Panc1 (cell line): ENCODE measurements at regions not wholly inside any gene's neighbourhood (a gene's known extent, or its start where the extent isn't known, plus 50 kb on each side); places are given as distances from the start of the nearest gene placed in this dataset.

Experiments
- ATAC-seq: fragments of 200-7000 bp; cut with Tn5 transposase; 2 replicates; pipeline ENCODE4 v1.9.1; 2020; ENCODE audit warnings: mild to moderate bottlenecking, moderate library complexity
- BruUV-seq: library from RNA; stranded (reverse); fragments of 400-500 nt; replicated peaks from 2 replicates; lab custom pipeline; 2021; lab: Mats Ljungman, UMichigan
- CTCF ChIA-PET: fragments of 300-600 bp; sonication (Branson Sonifier 250); formaldehyde crosslinking; loops from one replicate; lab custom pipeline; 2022; ENCODE audit warnings: antibody characterized with exemption; lab: Charles Lee
- POLR2A ChIA-PET: fragments of 300-600 bp; sonication (Branson Sonifier 250); formaldehyde crosslinking; loops from one replicate; lab custom pipeline; 2022; ENCODE audit warnings: antibody characterized with exemption; lab: Charles Lee
- DNase-seq: peaks from one replicate; pipeline ENCODE4 v3.0.0-alpha.2; 2010; ENCODE audit warnings: low read depth, low spot score
- H3K27ac ChIP-seq: 2 replicates; pipeline ENCODE4 v1.5.1; 2011; ENCODE audit warnings: mild to moderate bottlenecking, low read length, inconsistent platforms
- H3K27me3 ChIP-seq: fragments of 200-500 bp; sonication (Bioruptor generic); 2 replicates; pipeline ENCODE4 v1.6.0; 2014; ENCODE audit warnings: low read length, inconsistent platforms; ENCODE audit not compliant: control insufficient read depth, insufficient read depth
- H3K36me3 ChIP-seq: fragments of 200-500 bp; sonication (Bioruptor generic); 2 replicates; pipeline ENCODE4 v1.5.1; 2014; ENCODE audit warnings: inconsistent platforms, mild to moderate bottlenecking, low read length, moderate library complexity; ENCODE audit not compliant: control insufficient read depth, insufficient read depth
- H3K4me1 ChIP-seq: 2 replicates; pipeline ENCODE4 v1.5.1; 2011; ENCODE audit warnings: inconsistent platforms, mild to moderate bottlenecking, low read length, moderate library complexity; ENCODE audit not compliant: control insufficient read depth, insufficient read depth
- H3K4me3 ChIP-seq, 2 experiments: 2 replicates each; pipeline ENCODE4 v1.5.1; 2011 to 2012; ENCODE audit warnings: low read depth in 2 of 2, low read length in 2 of 2, mild to moderate bottlenecking in 2 of 2, inconsistent platforms in 1 of 2, moderate library complexity in 1 of 2
- H3K9me3 ChIP-seq: fragments of 200-500 bp; sonication (Bioruptor generic); 2 replicates; pipeline ENCODE4 v1.5.1; 2014; ENCODE audit warnings: low read depth, mild to moderate bottlenecking, inconsistent platforms, low read length, moderate library complexity; ENCODE audit not compliant: control insufficient read depth, insufficient read depth
- CTCF ChIP-seq: fragments of 450-650 bp; IDR thresholded peaks from 2 replicates; pipeline ENCODE4 v1.5.1; 2017; ENCODE audit warnings: mild to moderate bottlenecking
- POLR2AphosphoS5 ChIP-seq: IDR thresholded peaks from 2 replicates; pipeline ENCODE4 v1.6.1; 2012; ENCODE audit warnings: mild to moderate bottlenecking, low read depth, low read length, moderate library complexity
- REST ChIP-seq, 2 experiments: IDR thresholded peaks; 2 replicates each; pipeline ENCODE4 v1.6.1; 2011 to 2012; ENCODE audit warnings: low read depth in 2 of 2, control low read depth in 1 of 2, low read length in 1 of 2, mild to moderate bottlenecking in 1 of 2, moderate library complexity in 1 of 2; ENCODE audit not compliant: insufficient read depth in 1 of 2
- SIN3A ChIP-seq: IDR thresholded peaks from 2 replicates; pipeline ENCODE4 v1.6.1; 2012; ENCODE audit warnings: low read depth, mild to moderate bottlenecking, low read length, moderate library complexity, borderline replicate concordance; ENCODE audit not compliant: insufficient read depth
- TCF7L2 ChIP-seq: IDR thresholded peaks from 2 replicates; pipeline ENCODE4 v1.6.1; 2011; ENCODE audit warnings: mild to moderate bottlenecking, low read depth, low read length, inconsistent platforms
- in situ Hi-C: cut with HindIII; loops from 2 replicates; pipeline ENCODE4 v1.10.0; 2016; ENCODE audit warnings: low sequenced_read_pairs, low pct_unique_long_range_greater_than_20kb
- intact Hi-C: fragments of 100-400 bp; cut with micrococcal nuclease; formaldehyde crosslinking; loops from one replicate; pipeline ENCODE4 v1.10.0; 2022; ENCODE audit not compliant: unreplicated experiment

- POLR2A ChIA-PET, result no interaction called here
Observed at GRCh38 chr1:203422656-203423055, 53.0 kb upstream of the PRELP start.

GRCh38 chr1:203424285-203424684, 51.3 kb upstream of the PRELP start:
- POLR2A ChIA-PET, result no interaction called here
- Histone ChIP-seq H3K27ac (no peak overlapping the region), H3K9me3 (no peaks in the 10 kb centered on the region), H3K27me3 (peaks cover 13% of the 10 kb centered on the region), H3K4me1 (no peaks in the 10 kb centered on the region), H3K36me3 (no peaks in the 10 kb centered on the region), H3K4me3 (no peak overlapping the region)
- DNase-seq, result no peak
- no peak for ATAC-seq
- no TSS peak for BruUV-seq
- TF ChIP-seq REST (IDR thresholded peaks at IDR 0.05; ENCODE audit: insufficient read depth in 1 of 2, low read depth in 2 of 2, low read length in 1 of 2) (no peak), POLR2AphosphoS5 (no peak), CTCF (no peak), SIN3A (no peak), TCF7L2 (no peak)
- in situ Hi-C loops, result no loop called here
- CTCF ChIA-PET, result no interaction called here
- intact Hi-C loops, result no loop called here

More at GRCh38 chr1:203422656-203423055, 53.0 kb upstream of the PRELP start:
- intact Hi-C loops, result no loop called here
- H3K27ac ChIP-seq, result no peak overlapping the region
- CTCF ChIA-PET, result no interaction called here
- peaks cover 8% of the 10 kb centered on the region for H3K27me3 ChIP-seq
- DNase-seq (no peak), ATAC-seq (no peak)
- no peak overlapping the region for H3K4me3 ChIP-seq
- no peaks in the 10 kb centered on the region for H3K4me1 ChIP-seq
- H3K36me3 ChIP-seq, result no peaks in the 10 kb centered on the region
- no peaks in the 10 kb centered on the region for H3K9me3 ChIP-seq
- no TSS peak for BruUV-seq
- in situ Hi-C loops, result no loop called here
- no peak for TF ChIP-seq CTCF
- TF ChIP-seq SIN3A, result no peak
- TF ChIP-seq TCF7L2, result no peak
- no peak for TF ChIP-seq REST (IDR thresholded peaks at IDR 0.05; ENCODE audit: insufficient read depth in 1 of 2, low read depth in 2 of 2, low read length in 1 of 2)
